KMS-11 (cell line): ENCODE measurements at regions not wholly inside any gene's neighbourhood (a gene's known extent, or its start where the extent isn't known, plus 50 kb on each side); places are given as distances from the start of the nearest gene placed in this dataset.

Experiments
- H2AFZ ChIP-seq: fragments of 200-600 bp; sonication (generic); 2 replicates; pipeline ENCODE4 v1.6.1; 2016; ENCODE audit warnings: antibody characterized with exemption, mixed run types, low read depth
- H3K27ac ChIP-seq: fragments of 200-600 bp; sonication (generic); 2 replicates; pipeline ENCODE4 v1.6.1; 2016; ENCODE audit warnings: mild to moderate bottlenecking, mixed run types
- H3K27me3 ChIP-seq: fragments of 200-600 bp; sonication (generic); 2 replicates; pipeline ENCODE4 v1.6.1; 2017; ENCODE audit warnings: mild to moderate bottlenecking, low read depth, mixed run types, moderate library complexity; ENCODE audit not compliant: insufficient read depth
- H3K36me3 ChIP-seq: fragments of 200-600 bp; sonication (generic); 2 replicates; pipeline ENCODE4 v1.6.1; 2017; ENCODE audit warnings: mild to moderate bottlenecking, mixed run types; ENCODE audit not compliant: insufficient read depth
- H3K4me1 ChIP-seq: fragments of 200-600 bp; sonication (generic); 2 replicates; pipeline ENCODE4 v1.6.1; 2016; ENCODE audit warnings: mild to moderate bottlenecking, low read depth, mixed run types; ENCODE audit not compliant: poor library complexity, severe bottlenecking
- H3K4me2 ChIP-seq: fragments of 200-600 bp; sonication (generic); 2 replicates; pipeline ENCODE4 v1.7.0; 2016; ENCODE audit warnings: mild to moderate bottlenecking, mixed run types
- H3K4me3 ChIP-seq: fragments of 200-600 bp; sonication (generic); IDR thresholded peaks from 2 replicates; pipeline ENCODE4 v1.6.1; 2017; ENCODE audit warnings: low read depth, low read length, mixed read lengths; ENCODE audit not compliant: insufficient read depth
- H3K79me2 ChIP-seq: fragments of 200-600 bp; sonication (generic); 2 replicates; pipeline ENCODE4 v1.6.1; 2016; ENCODE audit warnings: low read depth, mixed run types; ENCODE audit not compliant: insufficient read depth
- H3K9ac ChIP-seq: fragments of 200-600 bp; sonication (generic); 2 replicates; pipeline ENCODE4 v1.6.1; 2016; ENCODE audit warnings: mild to moderate bottlenecking, mixed run types
- H4K20me1 ChIP-seq: fragments of 200-600 bp; sonication (generic); 2 replicates; pipeline ENCODE4 v1.6.1; 2016; ENCODE audit warnings: mild to moderate bottlenecking, mixed run types; ENCODE audit not compliant: insufficient read depth
- CTCF ChIP-seq: fragments of 200-600 bp; sonication (generic); conservative IDR thresholded peaks from 2 replicates; pipeline ENCODE4 v1.6.1; 2017; ENCODE audit warnings: low read depth, mild to moderate bottlenecking, antibody characterized with exemption, low read length, moderate library complexity, mixed read lengths

GRCh38 chr13:86397635-86398034 lies 598.4 kb upstream of the SLITRK6 start:
- Histone ChIP-seq H3K36me3 (no peaks in the 10 kb centered on the region), H3K27me3 (no peaks in the 10 kb centered on the region), H3K79me2 (no peaks in the 10 kb centered on the region), H3K4me1 (peaks cover 8% of the 10 kb centered on the region), H2AFZ (no peak overlapping the region), H4K20me1 (no peaks in the 10 kb centered on the region), H3K4me2 (no peak overlapping the region), H3K27ac (no peak overlapping the region), H3K4me3 (no peak overlapping the region), H3K9ac (no peak overlapping the region)
- TF ChIP-seq CTCF = no peak

- H4K20me1 ChIP-seq = no peaks in the 10 kb centered on the region
- H3K9ac ChIP-seq = no peak overlapping the region
- H2AFZ ChIP-seq = no peak overlapping the region
- no peak overlapping the region for H3K4me2 ChIP-seq
- H3K4me3 ChIP-seq = no peak overlapping the region
- H3K27me3 ChIP-seq = no peaks in the 10 kb centered on the region
- H3K4me1 ChIP-seq = peaks cover 14% of the 10 kb centered on the region
- no peak overlapping the region for H3K27ac ChIP-seq
- H3K79me2 ChIP-seq = no peaks in the 10 kb centered on the region
- no peak for TF ChIP-seq CTCF
- no peaks in the 10 kb centered on the region for H3K36me3 ChIP-seq
Measured at GRCh38 chr13:86399572-86399971, 600.4 kb upstream of the SLITRK6 start.

GRCh38 chr13:86402500-86402899 lies 603.3 kb upstream of the SLITRK6 start:
- H3K4me2 ChIP-seq = peak overlapping the region; percentile 62

GRCh38 chr13:86403181-86403580 lies 604.0 kb upstream of the SLITRK6 start:
- H3K9ac ChIP-seq = no peak overlapping the region
- peak overlapping the region; percentile 62 for H3K4me2 ChIP-seq
- no peaks in the 10 kb centered on the region for H3K27me3 ChIP-seq
- no peaks in the 10 kb centered on the region for H3K36me3 ChIP-seq
- peak overlapping the region; percentile 78 for H2AFZ ChIP-seq
- H3K4me3 ChIP-seq = no peak overlapping the region
- peak overlapping the region; percentile 11; the same call in 1 of the 2 replicates for H3K27ac ChIP-seq
- no peaks in the 10 kb centered on the region for H3K79me2 ChIP-seq
- no peak for TF ChIP-seq CTCF
- no peaks in the 10 kb centered on the region for H4K20me1 ChIP-seq
- H3K4me1 ChIP-seq = peaks cover 14% of the 10 kb centered on the region

More at GRCh38 chr13:86402500-86402899, 603.3 kb upstream of the SLITRK6 start:
- no peaks in the 10 kb centered on the region for H3K79me2 ChIP-seq
- TF ChIP-seq CTCF = no peak
- H3K27me3 ChIP-seq = no peaks in the 10 kb centered on the region
- no peaks in the 10 kb centered on the region for H3K36me3 ChIP-seq
- H2AFZ ChIP-seq = peak overlapping the region; percentile 78
- peaks cover 14% of the 10 kb centered on the region for H3K4me1 ChIP-seq
- peak overlapping the region; percentile 11; the same call in 1 of the 2 replicates for H3K27ac ChIP-seq
- H4K20me1 ChIP-seq = no peaks in the 10 kb centered on the region
- H3K9ac ChIP-seq = no peak overlapping the region
- no peak overlapping the region for H3K4me3 ChIP-seq
